ENCODE measurements at regions not wholly inside any gene's neighbourhood (a gene's known extent, or its start where the extent isn't known, plus 50 kb on each side); places are given as distances from the start of the nearest gene placed in this dataset.
A peak's percentile ranks its signal among the peaks of the same experiment; 100 is the strongest.

DNA sequence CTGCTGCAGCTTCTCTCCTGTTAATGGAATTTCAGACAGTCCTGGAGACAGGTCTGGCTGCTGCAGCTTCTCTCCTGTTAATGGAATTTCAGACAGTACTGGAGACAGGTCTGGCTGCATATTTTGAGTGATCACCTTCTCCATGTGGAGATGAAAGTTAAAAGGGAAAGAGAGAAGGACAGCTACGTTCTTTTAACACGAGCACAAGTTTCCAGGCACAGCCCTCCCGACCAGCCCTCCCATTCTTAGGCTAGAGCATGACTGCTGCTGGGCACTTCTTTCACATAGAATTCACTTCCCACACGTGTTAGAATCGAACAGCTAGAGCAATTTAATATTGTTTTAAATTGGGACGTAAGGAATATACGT, 133.3 kb upstream of the DMRT1 start:
- H4K20me1 ChIP-seq (ENCODE audit: low read length), result no peaks in the 10 kb centered on the region
- H3K4me2 ChIP-seq (ENCODE audit: low read length), result peak overlapping the region; percentile 77
- H3K4me3 ChIP-seq (ENCODE audit: low read length), result peak overlapping the region; percentile 49
- H3K9me2 ChIP-seq (replicated peaks; ENCODE audit: low read length), result no peaks in the 10 kb centered on the region
- CTCF ChIA-PET, result no interaction called here
- no peaks in the 10 kb centered on the region for H3K9me3 ChIP-seq (ENCODE audit: low read length)
- DNase-seq (no peak), ATAC-seq (peak; percentile 6; the same call in 1 of the 2 replicates)
- peaks cover 10% of the 10 kb centered on the region; the same call in 1 of the 2 replicates for H3K36me3 ChIP-seq (ENCODE audit: low read depth, low read length)
- TF ChIP-seq EZH2 (IDR thresholded peaks at IDR 0.05; ENCODE audit: low read length, unreplicated experiment) (no peak), EZH2phosphoT487 (IDR thresholded peaks at IDR 0.05; ENCODE audit: borderline replicate concordance, low read length) (no peak), CTCF (conservative IDR thresholded peaks at IDR 0.05; ENCODE audit: low read depth, low read length) (no peak)
- peaks cover 10% of the 10 kb centered on the region for H3K79me2 ChIP-seq (ENCODE audit: low read length)
- POLR2A ChIA-PET (ENCODE audit: unreplicated experiment), result no interaction called here
- peaks cover 21% of the 10 kb centered on the region for H3K4me1 ChIP-seq (ENCODE audit: insufficient read depth, low read length)
- H3K9ac ChIP-seq (ENCODE audit: low read length), result no peak overlapping the region
- no peak overlapping the region; the same call in 1 of the 2 replicates for H2AFZ ChIP-seq (ENCODE audit: low read length)
- intact Hi-C loops (cut with micrococcal nuclease), result no loop called here
- BruUV-seq (replicated peaks), result no TSS peak
- H3K27me3 ChIP-seq (ENCODE audit: low read length), result no peaks in the 10 kb centered on the region
- no peaks in the 10 kb centered on the region for H3F3A ChIP-seq (ENCODE audit: low read length, unreplicated experiment)
- H3K27ac ChIP-seq (ENCODE audit: low read length), result no peak overlapping the region

DNA sequence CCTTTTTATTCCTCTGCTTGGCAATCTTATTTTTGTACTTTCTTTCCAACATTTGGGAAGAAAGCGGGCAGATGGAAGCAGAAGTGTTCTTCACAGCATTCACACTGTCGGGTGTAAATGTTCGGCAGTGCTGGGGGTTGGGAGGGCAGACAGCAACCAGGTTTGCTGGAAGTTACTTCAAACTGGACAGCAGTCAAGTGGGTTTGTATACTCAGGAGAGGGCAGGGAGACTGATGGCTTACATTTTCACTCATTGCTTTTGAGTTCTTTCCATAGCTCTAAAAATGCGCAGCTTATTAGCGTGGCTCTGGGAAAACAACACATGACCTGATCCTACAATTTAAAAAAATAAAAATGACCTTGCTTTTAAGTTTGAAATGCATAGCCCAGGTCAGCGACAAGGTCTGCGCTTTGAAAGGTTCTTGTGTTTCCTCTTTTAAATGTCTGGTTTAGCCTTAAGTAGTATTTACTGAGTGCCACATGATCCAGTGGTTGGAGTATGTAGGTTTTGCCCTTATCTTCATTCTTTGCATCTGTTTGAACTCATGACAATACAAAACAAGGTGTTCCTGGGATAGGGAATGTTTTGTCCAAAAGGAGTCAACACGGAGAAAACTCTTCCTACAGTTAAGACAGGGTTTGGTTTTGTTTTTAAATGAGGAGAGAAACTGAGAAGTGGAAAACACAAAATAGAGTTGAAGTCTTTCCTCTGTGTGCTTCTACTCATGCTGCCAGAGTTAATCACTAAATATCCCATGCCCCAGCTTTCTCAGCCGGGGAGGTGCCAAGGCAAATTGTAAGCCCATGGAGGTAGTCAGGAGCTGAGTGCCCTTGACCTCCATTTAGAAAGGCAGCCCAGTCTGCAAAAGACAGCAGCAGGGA, 132.7 kb upstream of the DMRT1 start:
- Histone ChIP-seq H3K9me3 (ENCODE audit: low read length) (no peaks in the 10 kb centered on the region), H4K20me1 (ENCODE audit: low read length) (no peaks in the 10 kb centered on the region), H3K9me2 (replicated peaks; ENCODE audit: low read length) (no peaks in the 10 kb centered on the region), H3K4me1 (ENCODE audit: insufficient read depth, low read length) (peaks cover 21% of the 10 kb centered on the region), H3K4me3 (ENCODE audit: low read length) (peak overlapping the region; percentile 49), H3K9ac (ENCODE audit: low read length) (no peak overlapping the region), H3K27ac (ENCODE audit: low read length) (no peak overlapping the region), H3K4me2 (ENCODE audit: low read length) (peak overlapping the region; percentile 77), H2AFZ (ENCODE audit: low read length) (no peak overlapping the region; the same call in 1 of the 2 replicates), H3F3A (ENCODE audit: low read length, unreplicated experiment) (no peaks in the 10 kb centered on the region), H3K27me3 (ENCODE audit: low read length) (no peaks in the 10 kb centered on the region), H3K36me3 (ENCODE audit: low read depth, low read length) (peaks cover 10% of the 10 kb centered on the region; the same call in 1 of the 2 replicates), H3K79me2 (ENCODE audit: low read length) (peaks cover 10% of the 10 kb centered on the region)
- no TSS peak for BruUV-seq (replicated peaks)
- no peak for ATAC-seq
- no peak for TF ChIP-seq EZH2 (IDR thresholded peaks at IDR 0.05; ENCODE audit: low read length, unreplicated experiment)
- TF ChIP-seq CTCF (conservative IDR thresholded peaks at IDR 0.05; ENCODE audit: low read depth, low read length), result no peak
- TF ChIP-seq EZH2phosphoT487 (IDR thresholded peaks at IDR 0.05; ENCODE audit: borderline replicate concordance, low read length), result no peak
- DNase-seq, result no peak
- ChIA-PET POLR2A (ENCODE audit: unreplicated experiment) (no interaction called here), CTCF (no interaction called here)
- intact Hi-C loops (cut with micrococcal nuclease), result no loop called here
